Cardiac fibroblast (primary cell): ENCODE measurements at regions not wholly inside any gene's neighbourhood (a gene's known extent, or its start where the extent isn't known, plus 50 kb on each side); places are given as distances from the start of the nearest gene placed in this dataset.

ENCODE experiments used
- DNase-seq, 2 donors: peaks; one replicate each; pipeline versions ENCODE4 v3.0.0 to v3.0.0-alpha.2; 2010; ENCODE audit warnings: low read depth in 2 of 2
- H3K4me3 ChIP-seq, 2 donors: replicated peaks in 1 of 2; 1 replicate in 1 of 2; 2 replicates in 1 of 2; pipeline ENCODE4 v1.5.1; 2011; ENCODE audit warnings: low read depth in 2 of 2, low read length in 2 of 2, mild to moderate bottlenecking in 2 of 2, moderate library complexity in 1 of 2
- CTCF ChIP-seq: IDR thresholded peaks from one replicate; pipeline ENCODE4 v1.5.1; 2011; ENCODE audit warnings: low read depth, mild to moderate bottlenecking, low read length, inconsistent platforms

- H3K4me3 ChIP-seq: no peak overlapping the region
- no peak for DNase-seq
- no peak for TF ChIP-seq CTCF
These were observed 55.3 kb downstream of the RPL10L start for GRCh38 chr14:46596236-46596635.

GRCh38 chr14:46582826-46583225, 68.8 kb downstream of the RPL10L start:
- TF ChIP-seq CTCF: no peak
- no peak for DNase-seq
- no peak overlapping the region for H3K4me3 ChIP-seq

- H3K4me3 ChIP-seq: no peak overlapping the region
- peak; percentile 42 for TF ChIP-seq CTCF
- DNase-seq: peak; percentile 32 to 44
These were observed 70.4 kb downstream of the RPL10L start for GRCh38 chr14:46581036-46581671.

GRCh38 chr14:46574978-46575375, 76.6 kb downstream of the RPL10L start:
- no peak for DNase-seq
- no peak for TF ChIP-seq CTCF
- H3K4me3 ChIP-seq: no peak overlapping the region

GRCh38 chr14:46574221-46574977, 77.2 kb downstream of the RPL10L start:
- no peak for DNase-seq
- TF ChIP-seq CTCF: no peak
- H3K4me3 ChIP-seq: no peak overlapping the region

GRCh38 chr14:46573498-46573897, 78.1 kb downstream of the RPL10L start:
- TF ChIP-seq CTCF: no peak
- H3K4me3 ChIP-seq: no peak overlapping the region

More at GRCh38 chr14:46573498-46573897, 78.1 kb downstream of the RPL10L start:
- no peak for DNase-seq
